ENCODE measurements at regions not wholly inside any gene's neighbourhood (a gene's known extent, or its start where the extent isn't known, plus 50 kb on each side); places are given as distances from the start of the nearest gene placed in this dataset.

- TF ChIP-seq MEF2A (IDR thresholded peaks at IDR 0.05; ENCODE audit: borderline replicate concordance, low read depth), result no peak
- no peak for TF ChIP-seq EZH2phosphoT487 (IDR thresholded peaks at IDR 0.05; ENCODE audit: borderline replicate concordance, low read depth)
- TF ChIP-seq FOXM1 (IDR thresholded peaks at IDR 0.05; ENCODE audit: low read depth), result no peak
- TF ChIP-seq SIN3A (IDR thresholded peaks at IDR 0.05; ENCODE audit: borderline replicate concordance, low read depth, low read length), result no peak
- TF ChIP-seq TCF12 (IDR thresholded peaks at IDR 0.05), result no peak
- TF ChIP-seq USF1 (IDR thresholded peaks at IDR 0.05; ENCODE audit: borderline replicate concordance, low read depth), result no peak
- no peak for TF ChIP-seq FOXJ3 (CRISPR knock-in tag; IDR thresholded peaks at IDR 0.05)
- TF ChIP-seq TEAD4 (IDR thresholded peaks at IDR 0.05; ENCODE audit: borderline replicate concordance, insufficient read depth), result no peak
These were observed 466.6 kb upstream of the PROX1 start (continued) for GRCh38 chr1:213521206-213521605.

- CTCF ChIA-PET, result interaction anchor here (0.9 to 1.8 kb wide), 3 partner anchors 12 to 43 kb away, joined by 3 to 4 read pairs (median 4); no protein-coding TSS in a partner anchor
- Histone ChIP-seq H3K27ac (ENCODE audit: low read depth in 2 of 2, low read length in 1 of 2) (no peak overlapping the region), H3K79me2 (ENCODE audit: insufficient read depth) (no peaks in the 10 kb centered on the region), H3K9ac (no peak overlapping the region), H3K36me3 (replicated peaks in 1 of 2; ENCODE audit: control insufficient read depth in 1 of 2, insufficient read depth in 2 of 2, low read length in 1 of 2) (no peaks in the 10 kb centered on the region), H3K4me1 (ENCODE audit: control insufficient read depth in 1 of 2, insufficient read depth in 2 of 2, low read depth in 1 of 2, low read length in 1 of 2) (peaks cover 0 to 4% of the 10 kb centered on the region in 2 experiments; a peak in 1 of 4 replicates), H4K20me1 (ENCODE audit: insufficient read depth) (no peaks in the 10 kb centered on the region), H3F3A (replicated peaks; ENCODE audit: insufficient read depth) (no peaks in the 10 kb centered on the region), H3K27me3 (ENCODE audit: insufficient read depth) (no peaks in the 10 kb centered on the region), H3K4me2 (no peak overlapping the region), H3K4me3 (ENCODE audit: low read depth in 2 of 2, low read length in 1 of 2) (no peak overlapping the region), H3K9me3 (no peaks in the 10 kb centered on the region), H3K9me2 (no peaks in the 10 kb centered on the region), H2AFZ (ENCODE audit: low read depth) (no peak overlapping the region)
- 34% methylated on average over 9 of the region's 10 CpGs for WGBS (ENCODE audit: low lambda C conversion rate)
- POLR2A ChIA-PET, result no interaction called here
- TF ChIP-seq ELF1 (IDR thresholded peaks at IDR 0.05) (no peak), RCOR1 (IDR thresholded peaks at IDR 0.05; ENCODE audit: low read length) (no peak), IRF3 (IDR thresholded peaks at IDR 0.05; ENCODE audit: low read depth, low read length) (no peak), GABPA (IDR thresholded peaks at IDR 0.05; ENCODE audit: low read depth) (no peak), RFX5 (IDR thresholded peaks at IDR 0.05; ENCODE audit: low read length) (no peak), ZBTB33 (IDR thresholded peaks at IDR 0.05; ENCODE audit: borderline replicate concordance, low read depth) (no peak)
- no peak for DNase-seq
These were observed 463.9 kb upstream of the PROX1 start for GRCh38 chr1:213523781-213524398.

Data from SK-N-SH (cell line).